ENCODE measurements at regions not wholly inside any gene's neighbourhood (a gene's known extent, or its start where the extent isn't known, plus 50 kb on each side); places are given as distances from the start of the nearest gene placed in this dataset.

GRCh38 chr3:98974442-98974841 is 72.9 kb upstream of the DCBLD2 start:
- H3K4me3 ChIP-seq (ENCODE audit: low read depth, poor library complexity, severe bottlenecking) = no peak overlapping the region
- DNase-seq (ENCODE audit: low spot score in 2 of 2) = no peak
- intact Hi-C loops (cut with DNase I; ENCODE audit: low total_unique reads) = no loop called here
- TF ChIP-seq POLR2A (IDR thresholded peaks at IDR 0.05) = no peak
- TF ChIP-seq, protein P1, sequence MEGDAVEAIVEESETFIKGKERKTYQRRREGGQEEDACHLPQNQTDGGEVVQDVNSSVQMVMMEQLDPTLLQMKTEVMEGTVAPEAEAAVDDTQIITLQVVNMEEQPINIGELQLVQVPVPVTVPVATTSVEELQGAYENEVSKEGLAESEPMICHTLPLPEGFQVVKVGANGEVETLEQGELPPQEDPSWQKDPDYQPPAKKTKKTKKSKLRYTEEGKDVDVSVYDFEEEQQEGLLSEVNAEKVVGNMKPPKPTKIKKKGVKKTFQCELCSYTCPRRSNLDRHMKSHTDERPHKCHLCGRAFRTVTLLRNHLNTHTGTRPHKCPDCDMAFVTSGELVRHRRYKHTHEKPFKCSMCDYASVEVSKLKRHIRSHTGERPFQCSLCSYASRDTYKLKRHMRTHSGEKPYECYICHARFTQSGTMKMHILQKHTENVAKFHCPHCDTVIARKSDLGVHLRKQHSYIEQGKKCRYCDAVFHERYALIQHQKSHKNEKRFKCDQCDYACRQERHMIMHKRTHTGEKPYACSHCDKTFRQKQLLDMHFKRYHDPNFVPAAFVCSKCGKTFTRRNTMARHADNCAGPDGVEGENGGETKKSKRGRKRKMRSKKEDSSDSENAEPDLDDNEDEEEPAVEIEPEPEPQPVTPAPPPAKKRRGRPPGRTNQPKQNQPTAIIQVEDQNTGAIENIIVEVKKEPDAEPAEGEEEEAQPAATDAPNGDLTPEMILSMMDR (IDR thresholded peaks at IDR 0.05) = no peak

GRCh38 chr3:98972720-98973119 is 71.2 kb upstream of the DCBLD2 start:
- no peak overlapping the region for H3K4me3 ChIP-seq (ENCODE audit: low read depth, poor library complexity, severe bottlenecking)
- no peak for TF ChIP-seq POLR2A (IDR thresholded peaks at IDR 0.05)
- TF ChIP-seq, protein P1 (IDR thresholded peaks at IDR 0.05) = no peak
- intact Hi-C loops (cut with DNase I; ENCODE audit: low total_unique reads) = no loop called here
- no peak for DNase-seq (ENCODE audit: low spot score in 2 of 2)
- WGBS, 2 donors = 79 to 91% methylated on average over 3 of the region's 3 CpGs

DNA sequence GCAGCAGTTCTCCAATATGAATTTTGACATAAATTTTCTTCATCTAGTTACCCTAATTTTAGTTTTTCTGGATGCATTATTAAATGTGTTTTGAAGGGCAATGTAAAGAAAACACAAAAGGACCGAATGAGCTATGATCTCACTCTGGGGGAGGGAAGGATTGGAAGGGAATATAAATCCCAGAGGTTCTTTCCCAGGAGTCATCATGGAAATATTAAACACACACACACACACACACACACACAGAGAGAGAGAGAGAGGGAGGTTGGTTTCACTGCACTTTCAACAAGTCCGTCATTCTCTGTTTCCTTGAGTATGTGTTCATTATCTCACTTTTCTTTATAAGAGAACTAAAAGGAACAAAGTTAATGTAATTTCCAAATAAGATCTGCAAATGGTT is 70.7 kb upstream of the DCBLD2 start:
- no peak for DNase-seq (ENCODE audit: low spot score in 2 of 2)
- 61 to 74% methylated on average over 2 of the region's 2 CpGs for WGBS, 2 donors
- H3K4me3 ChIP-seq (ENCODE audit: low read depth, poor library complexity, severe bottlenecking) = no peak overlapping the region
- intact Hi-C loops (cut with DNase I; ENCODE audit: low total_unique reads) = no loop called here
- no peak for TF ChIP-seq POLR2A (IDR thresholded peaks at IDR 0.05)
- TF ChIP-seq, protein P1 (IDR thresholded peaks at IDR 0.05) = no peak

- DNase-seq (ENCODE audit: low spot score in 2 of 2) = no peak
- H3K4me3 ChIP-seq (ENCODE audit: low read depth, poor library complexity, severe bottlenecking) = no peak overlapping the region
- TF ChIP-seq, protein P1 (IDR thresholded peaks at IDR 0.05) = no peak
- TF ChIP-seq POLR2A (IDR thresholded peaks at IDR 0.05) = no peak
- 86 to 94% methylated on average over 1 of the region's 1 CpG for WGBS, 2 donors
- intact Hi-C loops (cut with DNase I; ENCODE audit: low total_unique reads) = no loop called here
Measured at GRCh38 chr3:98971169-98971681, 69.7 kb upstream of the DCBLD2 start.

GRCh38 chr3:98969295-98969694 is 67.8 kb upstream of the DCBLD2 start:
- H3K4me3 ChIP-seq (ENCODE audit: low read depth, poor library complexity, severe bottlenecking) = no peak overlapping the region
- intact Hi-C loops (cut with DNase I; ENCODE audit: low total_unique reads) = no loop called here
- TF ChIP-seq, protein P1 (IDR thresholded peaks at IDR 0.05) = no peak
- TF ChIP-seq POLR2A (IDR thresholded peaks at IDR 0.05) = no peak
- DNase-seq (ENCODE audit: low spot score in 2 of 2) = no peak

- TF ChIP-seq, protein P1 (IDR thresholded peaks at IDR 0.05) = no peak
- TF ChIP-seq POLR2A (IDR thresholded peaks at IDR 0.05) = no peak
- intact Hi-C loops (cut with DNase I; ENCODE audit: low total_unique reads) = no loop called here
- no peak for DNase-seq (ENCODE audit: low spot score in 2 of 2)
- WGBS, 2 donors = 85% methylated on average over 4 of the region's 4 CpGs
- no peak overlapping the region for H3K4me3 ChIP-seq (ENCODE audit: low read depth, poor library complexity, severe bottlenecking)
Measured at GRCh38 chr3:98968824-98969223, 67.3 kb upstream of the DCBLD2 start.
